HCT116 (cell line): ENCODE measurements at regions not wholly inside any gene's neighbourhood (a gene's known extent, or its start where the extent isn't known, plus 50 kb on each side); places are given as distances from the start of the nearest gene placed in this dataset.

Experiments used
- ATAC-seq: fragments of 200-7000 bp; cut with Tn5 transposase; 2 replicates; pipeline ENCODE4 v1.9.1; 2020; ENCODE audit warnings: mild to moderate bottlenecking, moderate library complexity
- BruUV-seq: library from RNA; stranded (reverse); fragments of 400-500 nt; replicated peaks from 2 replicates; lab custom pipeline; 2021; lab: Mats Ljungman, UMichigan
- CTCF ChIA-PET: fragments of 300-600 bp; sonication (Branson Sonifier 250); formaldehyde crosslinking; loops from one replicate; lab custom pipeline; 2021; ENCODE audit warnings: antibody characterized with exemption; lab: Charles Lee
- POLR2A ChIA-PET: fragments of 300-600, 350-600 bp; sonication (Branson Sonifier 250); formaldehyde crosslinking; loops from one replicate; lab custom pipeline; 2021; ENCODE audit warnings: antibody characterized with exemption; lab: Charles Lee
- RAD21 ChIA-PET, 2 experiments: fragments of 300-600 bp; sonication (Branson Sonifier 250); formaldehyde crosslinking; loops; one replicate each; lab custom pipeline; 2023; ENCODE audit warnings: low total read pairs in 2 of 2; ENCODE audit not compliant: uncharacterized antibody in 2 of 2, unreplicated experiment in 2 of 2, low non-redundant PET in 1 of 2; lab: Charles Lee
- DNase-seq: peaks from one replicate; pipeline ENCODE4 v3.0.0-alpha.2; 2010; ENCODE audit warnings: low read depth, low spot score
- H2AFZ ChIP-seq: fragments of 200-600 bp; shearing (Covaris generic), sonication (generic); 2 replicates; pipeline ENCODE4 v1.6.1; 2017; ENCODE audit warnings: low read depth, mixed run types, mixed read lengths, antibody characterized with exemption, low read length; ENCODE audit not compliant: poor library complexity, severe bottlenecking
- H3K27ac ChIP-seq: 2 replicates; pipeline ENCODE4 v1.5.1; 2012; ENCODE audit warnings: low read depth, low read length
- H3K27me3 ChIP-seq: fragments of 200-600 bp; sonication (generic); 2 replicates; pipeline ENCODE4 v1.6.1; 2016; ENCODE audit warnings: mixed run types, low read length, mixed read lengths; ENCODE audit not compliant: insufficient read depth
- H3K36me3 ChIP-seq, 2 experiments: fragments of 200-500 bp in 1 of 2; fragments of 200-600 bp in 1 of 2; sonication (Bioruptor generic) in 1 of 2; sonication (generic) in 1 of 2; 2 replicates each; pipeline versions ENCODE4 v1.5.1 to v1.6.1; 2014 to 2016; ENCODE audit warnings: low read length in 2 of 2, inconsistent platforms in 1 of 2, mixed read lengths in 1 of 2, mixed run types in 1 of 2; ENCODE audit not compliant: insufficient read depth in 2 of 2, control insufficient read depth in 1 of 2
- H3K4me1 ChIP-seq, 2 experiments: fragments of 200-600 bp in 1 of 2; sonication (generic) in 1 of 2; 2 replicates each; pipeline versions ENCODE4 v1.5.1 to v1.6.1; 2012 to 2017; ENCODE audit warnings: low read length in 2 of 2, inconsistent platforms in 1 of 2, mild to moderate bottlenecking in 1 of 2, mixed read lengths in 1 of 2, mixed run types in 1 of 2, moderate library complexity in 1 of 2; ENCODE audit not compliant: insufficient read depth in 2 of 2, control insufficient read depth in 1 of 2
- H3K4me2 ChIP-seq: fragments of 200-600 bp; sonication (generic); 2 replicates; pipeline ENCODE4 v1.6.1; 2017; ENCODE audit warnings: mixed run types, low read length, mixed read lengths
- H3K4me3 ChIP-seq, 2 experiments: fragments of 200-600 bp in 1 of 2; sonication (generic) in 1 of 2; replicated peaks in 1 of 2; 2 replicates each; pipeline ENCODE4 v1.5.1; 2011 to 2016; ENCODE audit warnings: low read length in 2 of 2, control low read depth in 1 of 2, low read depth in 1 of 2, mild to moderate bottlenecking in 1 of 2, mixed read lengths in 1 of 2, mixed run types in 1 of 2
- H3K79me2 ChIP-seq: fragments of 200-600 bp; sonication (generic); 2 replicates; pipeline ENCODE4 v1.6.1; 2017; ENCODE audit warnings: mild to moderate bottlenecking, mixed run types, low read length, moderate library complexity, mixed read lengths; ENCODE audit not compliant: insufficient read depth
- H3K9ac ChIP-seq: fragments of 200-600 bp; sonication (generic); 2 replicates; pipeline ENCODE4 v1.6.1; 2016; ENCODE audit warnings: low read length, mixed read lengths
- H3K9me2 ChIP-seq: fragments of 200-600 bp; sonication (generic), shearing (Covaris generic); 2 replicates; pipeline ENCODE4 v1.6.1; 2017; ENCODE audit warnings: mixed run types, mild to moderate bottlenecking, moderate library complexity; ENCODE audit not compliant: insufficient read depth
- H3K9me3 ChIP-seq, 2 experiments: fragments of 200-500 bp in 1 of 2; fragments of 200-600 bp in 1 of 2; sonication (Bioruptor generic) in 1 of 2; sonication (generic) in 1 of 2; 2 replicates each; pipeline ENCODE4 v1.6.1; 2014 to 2017; ENCODE audit warnings: low read length in 2 of 2, mixed read lengths in 2 of 2, inconsistent platforms in 1 of 2, low read depth in 1 of 2, mild to moderate bottlenecking in 1 of 2, mixed run types in 1 of 2, moderate library complexity in 1 of 2; ENCODE audit not compliant: control insufficient read depth in 1 of 2, insufficient read depth in 1 of 2
- H4K20me1 ChIP-seq: fragments of 200-600 bp; sonication (generic), shearing (Covaris generic); 2 replicates; pipeline ENCODE4 v1.6.1; 2017; ENCODE audit warnings: mixed run types, mild to moderate bottlenecking, moderate library complexity; ENCODE audit not compliant: insufficient read depth
- ATF3 ChIP-seq: IDR thresholded peaks from 2 replicates; pipeline ENCODE4 v1.6.1; 2012
- CBX3 ChIP-seq: IDR thresholded peaks from 2 replicates; pipeline ENCODE4 v1.6.1; 2012; ENCODE audit warnings: low read depth
- CEBPB ChIP-seq: IDR thresholded peaks from 2 replicates; pipeline ENCODE4 v1.6.1; 2012; ENCODE audit warnings: low read depth
- CTCF ChIP-seq, 3 experiments: fragments of 200-600 bp in 1 of 3; sonication (generic) in 1 of 3; IDR thresholded peaks in 2 of 3; conservative IDR thresholded peaks in 1 of 3; 2 replicates each; pipeline ENCODE4 v1.5.1; 2012 to 2017; ENCODE audit warnings: low read depth in 2 of 3, low read length in 2 of 3, antibody characterized with exemption in 1 of 3, borderline replicate concordance in 1 of 3, control low read depth in 1 of 3, mild to moderate bottlenecking in 1 of 3, mixed read lengths in 1 of 3, mixed run types in 1 of 3, moderate library complexity in 1 of 3; ENCODE audit not compliant: insufficient read depth in 1 of 3
- EGR1 ChIP-seq: IDR thresholded peaks from 2 replicates; pipeline ENCODE4 v1.6.1; 2012; ENCODE audit warnings: low read depth
- ELF1 ChIP-seq: IDR thresholded peaks from 2 replicates; pipeline ENCODE4 v1.6.1; 2012; ENCODE audit warnings: low read depth, borderline replicate concordance
- EZH2 ChIP-seq: fragments of 200-600 bp; sonication (generic); IDR thresholded peaks from 2 replicates; pipeline ENCODE4 v1.6.1; 2017; ENCODE audit warnings: antibody characterized with exemption, mixed run types
- EZH2phosphoT487 ChIP-seq: fragments of 200-600 bp; IDR thresholded peaks from 2 replicates; pipeline ENCODE4 v1.6.1; 2018; ENCODE audit warnings: antibody characterized with exemption, borderline replicate concordance
- FOSL1 ChIP-seq: IDR thresholded peaks from 2 replicates; pipeline ENCODE4 v1.6.1; 2012; ENCODE audit warnings: low read depth
- POLR2A ChIP-seq: IDR thresholded peaks from 2 replicates; pipeline ENCODE4 v1.7.0; 2011; ENCODE audit warnings: borderline replicate concordance; ENCODE audit not compliant: insufficient read depth, insufficient read length; ENCODE audit errors: extremely low read depth
- POLR2AphosphoS5 ChIP-seq: IDR thresholded peaks from 2 replicates; pipeline ENCODE4 v1.6.1; 2011; ENCODE audit warnings: mild to moderate bottlenecking, low read depth, low read length, moderate library complexity
- REST ChIP-seq: IDR thresholded peaks from 2 replicates; pipeline ENCODE4 v1.6.1; 2012; ENCODE audit warnings: low read depth
- SIN3A ChIP-seq: IDR thresholded peaks from 2 replicates; pipeline ENCODE4 v1.6.1; 2012; ENCODE audit warnings: low read depth
- SP1 ChIP-seq: IDR thresholded peaks from 2 replicates; pipeline ENCODE4 v1.6.1; 2012; ENCODE audit warnings: low read depth
- SRF ChIP-seq: IDR thresholded peaks from 2 replicates; pipeline ENCODE4 v1.6.1; 2012; ENCODE audit warnings: low read depth
- ZFX ChIP-seq: fragments of 450-650 bp; IDR thresholded peaks from 2 replicates; pipeline ENCODE4 v1.6.1; 2017
- ZNF274 ChIP-seq: fragments of 200-500 bp; sonication (Bioruptor generic); IDR thresholded peaks from 2 replicates; pipeline ENCODE4 v1.6.1; 2014; ENCODE audit warnings: mild to moderate bottlenecking, low read depth, low read length, inconsistent platforms
- intact Hi-C: fragments of 100-400 bp; cut with micrococcal nuclease; formaldehyde crosslinking; loops from 2 replicates; pipeline ENCODE4 v1.10.0; 2022
- TF ChIP-seq, protein P1 (sequence below): IDR thresholded peaks from 2 replicates; pipeline ENCODE4 v1.6.1; 2012
- TF ChIP-seq, protein P2 (sequence below): IDR thresholded peaks from 2 replicates; pipeline ENCODE4 v1.6.1; 2011; ENCODE audit warnings: mild to moderate bottlenecking, low read length, moderate library complexity; ENCODE audit not compliant: insufficient replicate concordance; ENCODE audit errors: extremely low read depth

DNA sequence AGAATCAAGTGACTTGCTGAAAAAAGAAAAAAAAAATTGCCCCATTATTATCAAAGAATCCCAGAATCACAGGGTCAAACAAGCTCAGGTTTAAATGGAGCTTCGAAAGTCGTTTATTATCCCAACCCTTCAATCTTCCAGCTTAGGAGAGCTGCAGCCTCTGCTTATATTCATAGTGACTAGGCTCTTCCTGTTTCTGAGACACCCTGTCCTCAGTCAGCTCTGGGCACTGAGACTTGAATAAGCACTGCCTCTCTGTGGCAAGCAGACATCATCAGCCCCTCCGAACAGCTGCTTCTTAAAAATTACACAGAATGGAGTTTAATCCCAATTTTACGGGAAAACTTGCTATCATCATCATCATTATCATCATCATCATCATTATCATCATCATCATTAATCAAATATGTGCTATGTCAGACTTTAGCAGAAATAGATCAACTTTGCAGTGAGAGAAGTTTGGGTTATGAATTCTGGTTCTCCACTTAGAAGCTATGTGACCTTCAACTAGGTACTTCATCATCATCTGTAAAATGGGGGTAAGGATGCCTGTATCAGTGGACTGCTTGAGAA lies 614.0 kb upstream of the SYNCRIP start:
- Histone ChIP-seq H3K79me2 (no peaks in the 10 kb centered on the region), H2AFZ (no peak overlapping the region), H3K9me2 (no peaks in the 10 kb centered on the region)
- POLR2A ChIA-PET: no interaction called here
- TF ChIP-seq, protein P1, sequence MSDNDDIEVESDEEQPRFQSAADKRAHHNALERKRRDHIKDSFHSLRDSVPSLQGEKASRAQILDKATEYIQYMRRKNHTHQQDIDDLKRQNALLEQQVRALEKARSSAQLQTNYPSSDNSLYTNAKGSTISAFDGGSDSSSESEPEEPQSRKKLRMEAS: no peak
- TF ChIP-seq EZH2phosphoT487: no peak
- no peak for TF ChIP-seq EZH2
- TF ChIP-seq REST: no peak
- no peak for TF ChIP-seq SRF
- no peak for TF ChIP-seq SIN3A
- TF ChIP-seq CBX3: no peak
- no peak for TF ChIP-seq POLR2A
- no peak for TF ChIP-seq ZFX
- TF ChIP-seq ATF3: no peak
- no peak for TF ChIP-seq FOSL1
- TF ChIP-seq CTCF (IDR thresholded peaks at IDR 0.05 in 2 of 3, conservative IDR thresholded peaks at IDR 0.05 in 1 of 3; ENCODE audit: borderline replicate concordance in 1 of 3, insufficient read depth in 1 of 3, low read depth in 2 of 3, low read length in 2 of 3): no peak
- TF ChIP-seq ELF1: no peak
- no peak for TF ChIP-seq POLR2AphosphoS5
- TF ChIP-seq ZNF274: no peak
- no peak for TF ChIP-seq CEBPB
- TF ChIP-seq, protein P2, sequence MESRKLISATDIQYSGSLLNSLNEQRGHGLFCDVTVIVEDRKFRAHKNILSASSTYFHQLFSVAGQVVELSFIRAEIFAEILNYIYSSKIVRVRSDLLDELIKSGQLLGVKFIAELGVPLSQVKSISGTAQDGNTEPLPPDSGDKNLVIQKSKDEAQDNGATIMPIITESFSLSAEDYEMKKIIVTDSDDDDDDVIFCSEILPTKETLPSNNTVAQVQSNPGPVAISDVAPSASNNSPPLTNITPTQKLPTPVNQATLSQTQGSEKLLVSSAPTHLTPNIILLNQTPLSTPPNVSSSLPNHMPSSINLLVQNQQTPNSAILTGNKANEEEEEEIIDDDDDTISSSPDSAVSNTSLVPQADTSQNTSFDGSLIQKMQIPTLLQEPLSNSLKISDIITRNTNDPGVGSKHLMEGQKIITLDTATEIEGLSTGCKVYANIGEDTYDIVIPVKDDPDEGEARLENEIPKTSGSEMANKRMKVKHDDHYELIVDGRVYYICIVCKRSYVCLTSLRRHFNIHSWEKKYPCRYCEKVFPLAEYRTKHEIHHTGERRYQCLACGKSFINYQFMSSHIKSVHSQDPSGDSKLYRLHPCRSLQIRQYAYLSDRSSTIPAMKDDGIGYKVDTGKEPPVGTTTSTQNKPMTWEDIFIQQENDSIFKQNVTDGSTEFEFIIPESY: no peak
- TF ChIP-seq SP1: no peak
- TF ChIP-seq EGR1: no peak
- TF ChIP-seq, all 23 proteins: peak for 0
- Histone ChIP-seq H3K27me3 (no peaks in the 10 kb centered on the region), H3K4me2 (no peak overlapping the region), H3K36me3 (no peaks in the 10 kb centered on the region), H4K20me1 (no peaks in the 10 kb centered on the region), H3K4me1 (no peaks in the 10 kb centered on the region), H3K9me3 (no peaks in the 10 kb centered on the region), H3K9ac (no peak overlapping the region), H3K4me3 (no peak overlapping the region), H3K27ac (no peak overlapping the region)
- DNase-seq (no peak), ATAC-seq (no peak)
- RAD21 ChIA-PET: no interaction called here
- BruUV-seq: no TSS peak
- CTCF ChIA-PET: interaction anchor here (1.2 kb wide), 1 partner anchor 334 kb away, joined by 3 read pairs; no protein-coding TSS in a partner anchor
- intact Hi-C loops: no loop called here
